AG04449 (cell line): ENCODE measurements at regions not wholly inside any gene's neighbourhood (a gene's known extent, or its start where the extent isn't known, plus 50 kb on each side); places are given as distances from the start of the nearest gene placed in this dataset.

ENCODE experiments used
- CTCF ChIA-PET: fragments of 350-600 bp; formaldehyde crosslinking; extraction: SDS; loops from one replicate; lab custom pipeline; 2021; ENCODE audit warnings: antibody characterized with exemption; lab: Yijun Ruan, JAX
- POLR2A ChIA-PET: fragments of 400-600, 350-600 bp; formaldehyde crosslinking; extraction: SDS; loops from one replicate; lab custom pipeline; 2020; ENCODE audit warnings: antibody characterized with exemption, inconsistent platforms; lab: Yijun Ruan, JAX
- DNase-seq: peaks from one replicate; pipeline ENCODE4 v3.0.0-alpha.2; 2010; ENCODE audit warnings: low read depth, low spot score
- H3K4me3 ChIP-seq: 2 replicates; pipeline ENCODE4 v1.5.1; 2011; ENCODE audit warnings: low read depth, mild to moderate bottlenecking, control low read depth, low read length
- CTCF ChIP-seq: IDR thresholded peaks from one replicate; pipeline ENCODE4 v1.5.1; 2011; ENCODE audit warnings: mild to moderate bottlenecking, moderate library complexity, low read length, control low read depth, inconsistent platforms; ENCODE audit not compliant: insufficient read depth; ENCODE audit errors: missing control alignments

GRCh38 chr6:81387163-81387562 is 365.3 kb downstream of the TENT5A start:
- no peak overlapping the region for H3K4me3 ChIP-seq
- no peak for DNase-seq
- CTCF ChIA-PET = no interaction called here
- TF ChIP-seq CTCF = no peak
- POLR2A ChIA-PET = no interaction called here

- no peak for TF ChIP-seq CTCF
- ChIA-PET POLR2A (no interaction called here), CTCF (no interaction called here)
- no peak for DNase-seq
- no peak overlapping the region for H3K4me3 ChIP-seq
Measured at GRCh38 chr6:81384921-81385320, 367.6 kb downstream of the TENT5A start.

- ChIA-PET CTCF (no interaction called here), POLR2A (no interaction called here)
- TF ChIP-seq CTCF = no peak
- no peak overlapping the region for H3K4me3 ChIP-seq
- DNase-seq = no peak
Measured at GRCh38 chr6:81383472-81383871, 369.0 kb downstream of the TENT5A start.

- POLR2A ChIA-PET = no interaction called here
- CTCF ChIA-PET = no interaction called here
- H3K4me3 ChIP-seq = no peak overlapping the region
- TF ChIP-seq CTCF = no peak
- DNase-seq = no peak
Measured at GRCh38 chr6:81382852-81383251, 369.6 kb downstream of the TENT5A start.

- TF ChIP-seq CTCF = no peak
- DNase-seq = no peak
- ChIA-PET CTCF (no interaction called here), POLR2A (no interaction called here)
- no peak overlapping the region for H3K4me3 ChIP-seq
Measured at GRCh38 chr6:81381382-81381916, 371.0 kb downstream of the TENT5A start.

- DNase-seq = no peak
- POLR2A ChIA-PET = no interaction called here
- H3K4me3 ChIP-seq = no peak overlapping the region
- CTCF ChIA-PET = no interaction called here
- no peak for TF ChIP-seq CTCF
Measured at GRCh38 chr6:81380718-81381338, 371.7 kb downstream of the TENT5A start.
